PC-9 (cell line): ENCODE measurements at regions not wholly inside any gene's neighbourhood (a gene's known extent, or its start where the extent isn't known, plus 50 kb on each side); places are given as distances from the start of the nearest gene placed in this dataset.

Experiments used
- CTCF ChIP-seq: fragments of 200-600 bp; sonication (generic); conservative IDR thresholded peaks from 2 replicates; pipeline ENCODE4 v1.6.1; 2017; ENCODE audit warnings: mixed run types, antibody characterized with exemption, mild to moderate bottlenecking, moderate library complexity
- EZH2 ChIP-seq: fragments of 200-600 bp; sonication (generic); IDR thresholded peaks from 2 replicates; pipeline ENCODE4 v1.8.0; 2017; ENCODE audit warnings: antibody characterized with exemption, low read depth

- TF ChIP-seq CTCF (peak; percentile 93), EZH2 (no peak)
These were observed 180.8 kb downstream of the C12orf50 start for GRCh38 chr12:87848248-87848868.
